IMR-90 (cell line): ENCODE measurements at regions not wholly inside any gene's neighbourhood (a gene's known extent, or its start where the extent isn't known, plus 50 kb on each side); places are given as distances from the start of the nearest gene placed in this dataset.

ENCODE experiments used
- ATAC-seq: fragments of 200-7000 bp; cut with Tn5 transposase; 2 replicates; pipeline ENCODE4 v1.9.1; 2020; ENCODE audit warnings: low read depth, mild to moderate bottlenecking, moderate library complexity
- BruUV-seq: library from RNA; stranded (reverse); fragments of 400-500 nt; replicated peaks from 2 replicates; lab custom pipeline; 2021; lab: Mats Ljungman, UMichigan
- CTCF ChIA-PET: fragments of 300-600 bp; formaldehyde crosslinking; extraction: SDS; loops from one replicate; lab custom pipeline; 2021; ENCODE audit warnings: antibody characterized with exemption; lab: Yijun Ruan, JAX
- POLR2A ChIA-PET: fragments of 300-600 bp; sonication (Branson Sonifier 250); formaldehyde crosslinking; loops from one replicate; lab custom pipeline; 2022; ENCODE audit warnings: antibody characterized with exemption; ENCODE audit not compliant: unreplicated experiment; lab: Charles Lee
- DNase-seq: peaks from one replicate; pipeline ENCODE4 v3.0.0; 2013
- H2AFZ ChIP-seq: replicated peaks from 2 replicates; pipeline ENCODE3; 2013; ENCODE audit warnings: low read length, mild to moderate bottlenecking; ENCODE audit not compliant: poor library complexity
- H2AK5ac ChIP-seq: 2 replicates; pipeline ENCODE4 v1.6.1; 2013; ENCODE audit warnings: low read depth, low read length, inconsistent platforms
- H2AK9ac ChIP-seq: replicated peaks from 2 replicates; pipeline ENCODE3; 2013; ENCODE audit warnings: mild to moderate bottlenecking, low read depth, low read length, moderate library complexity; ENCODE audit not compliant: poor library complexity
- H2BK120ac ChIP-seq: 2 replicates; pipeline ENCODE4 v1.6.1; 2013; ENCODE audit warnings: low read depth, low read length, inconsistent platforms
- H2BK15ac ChIP-seq: 3 replicates; pipeline ENCODE4 v1.6.1; 2013; ENCODE audit warnings: low read depth, low read length, inconsistent platforms
- H2BK20ac ChIP-seq: 2 replicates; pipeline ENCODE4 v1.6.1; 2013; ENCODE audit warnings: low read depth, mild to moderate bottlenecking, inconsistent platforms, low read length, moderate library complexity
- H2BK5ac ChIP-seq: 2 replicates; pipeline ENCODE4 v1.6.1; 2013; ENCODE audit warnings: mild to moderate bottlenecking, low read depth, low read length, inconsistent platforms; ENCODE audit not compliant: poor library complexity, severe bottlenecking
- H3K14ac ChIP-seq: replicated peaks from 2 replicates; pipeline ENCODE4 v1.6.1; 2013; ENCODE audit warnings: low read depth, low read length, inconsistent platforms
- H3K18ac ChIP-seq: 2 replicates; pipeline ENCODE4 v1.6.1; 2013; ENCODE audit warnings: low read depth, low read length, control low read depth
- H3K23ac ChIP-seq: 2 replicates; pipeline ENCODE4 v1.6.1; 2013; ENCODE audit warnings: low read depth, low read length, inconsistent platforms
- H3K27ac ChIP-seq: 2 replicates; pipeline ENCODE4 v1.5.1; 2013; ENCODE audit warnings: mild to moderate bottlenecking, control low read depth, low read length; ENCODE audit not compliant: insufficient read depth
- H3K27me3 ChIP-seq: 2 replicates; pipeline ENCODE4 v1.6.1; 2013; ENCODE audit warnings: low read length; ENCODE audit not compliant: control insufficient read depth, insufficient read depth
- H3K36me3 ChIP-seq: 2 replicates; pipeline ENCODE4 v1.6.1; 2013; ENCODE audit warnings: low read length, mixed read lengths; ENCODE audit not compliant: control insufficient read depth, insufficient read depth
- H3K4ac ChIP-seq: 2 replicates; pipeline ENCODE4 v1.6.1; 2013; ENCODE audit warnings: low read depth, low read length, inconsistent platforms
- H3K4me1 ChIP-seq: 2 replicates; pipeline ENCODE4 v1.6.1; 2013; ENCODE audit warnings: low read length, mixed read lengths; ENCODE audit not compliant: control insufficient read depth, insufficient read depth
- H3K4me2 ChIP-seq: 2 replicates; pipeline ENCODE4 v1.6.1; 2013; ENCODE audit warnings: low read depth, mild to moderate bottlenecking, control low read depth, low read length, moderate library complexity
- H3K4me3 ChIP-seq: 2 replicates; pipeline ENCODE4 v1.5.1; 2013; ENCODE audit warnings: low read depth, mild to moderate bottlenecking, control low read depth, low read length, moderate library complexity; ENCODE audit not compliant: insufficient read depth
- H3K56ac ChIP-seq: 2 replicates; pipeline ENCODE4 v1.6.1; 2013; ENCODE audit warnings: low read length, inconsistent platforms; ENCODE audit not compliant: insufficient read depth; ENCODE audit errors: extremely low read depth
- H3K79me1 ChIP-seq, 2 experiments: 2 replicates each; pipeline ENCODE4 v1.6.1; 2013; ENCODE audit warnings: low read length in 2 of 2, inconsistent platforms in 1 of 2, low read depth in 1 of 2
- H3K9ac ChIP-seq: 2 replicates; pipeline ENCODE4 v1.6.1; 2013; ENCODE audit warnings: low read depth, low read length, control low read depth
- H3K9me1 ChIP-seq: 2 replicates; pipeline ENCODE4 v1.6.1; 2013; ENCODE audit warnings: low read length, inconsistent platforms; ENCODE audit not compliant: insufficient read depth
- H3K9me3 ChIP-seq: 2 replicates; pipeline ENCODE4 v1.6.1; 2013; ENCODE audit warnings: low read length; ENCODE audit not compliant: control insufficient read depth, insufficient read depth
- H4K20me1 ChIP-seq: 2 replicates; pipeline ENCODE4 v1.6.1; 2013; ENCODE audit warnings: low read length, inconsistent platforms; ENCODE audit not compliant: insufficient read depth
- H4K5ac ChIP-seq: 2 replicates; pipeline ENCODE4 v1.6.1; 2013; ENCODE audit warnings: mild to moderate bottlenecking, low read depth, low read length, control low read depth
- H4K8ac ChIP-seq, 2 experiments: 2 replicates each; pipeline ENCODE4 v1.6.1; 2013; ENCODE audit warnings: low read depth in 2 of 2, low read length in 2 of 2, control low read depth in 1 of 2, inconsistent platforms in 1 of 2
- H4K91ac ChIP-seq: 2 replicates; pipeline ENCODE4 v1.6.1; 2013; ENCODE audit warnings: low read depth, low read length, inconsistent platforms; ENCODE audit not compliant: insufficient read depth
- BHLHE40 ChIP-seq: fragments of 150-350 bp; IDR thresholded peaks from 2 replicates; pipeline ENCODE4 v1.6.1; 2016; ENCODE audit warnings: mild to moderate bottlenecking, low read depth, low read length
- CEBPB ChIP-seq: IDR thresholded peaks from 2 replicates; pipeline ENCODE4 v1.6.1; 2012; ENCODE audit warnings: low read depth, low read length, improper control_type of control experiment
- CHD1 ChIP-seq: IDR thresholded peaks from 2 replicates; pipeline ENCODE4 v1.6.1; 2012; ENCODE audit warnings: low read depth, low read length, improper control_type of control experiment
- FOS ChIP-seq: fragments of 150-350 bp; IDR thresholded peaks from 2 replicates; pipeline ENCODE4 v1.6.1; 2016; ENCODE audit warnings: low read depth, low read length
- MAFK ChIP-seq: IDR thresholded peaks from 2 replicates; pipeline ENCODE4 v1.6.1; 2012; ENCODE audit warnings: low read depth, low read length, improper control_type of control experiment
- MXI1 ChIP-seq: IDR thresholded peaks from 2 replicates; pipeline ENCODE4 v1.6.1; 2012; ENCODE audit warnings: low read depth, mild to moderate bottlenecking, low read length, moderate library complexity, borderline replicate concordance
- NFE2L2 ChIP-seq: fragments of 150-350 bp; IDR thresholded peaks from 2 replicates; pipeline ENCODE4 v1.6.1; 2016; ENCODE audit warnings: low read depth, mild to moderate bottlenecking, low read length
- POLR2A ChIP-seq: IDR thresholded peaks from 2 replicates; pipeline ENCODE4 v1.6.1; 2012; ENCODE audit warnings: mild to moderate bottlenecking, low read depth, low read length
- RAD21 ChIP-seq: IDR thresholded peaks from 2 replicates; pipeline ENCODE4 v1.6.1; 2012; ENCODE audit warnings: low read length, improper control_type of control experiment
- RCOR1 ChIP-seq: IDR thresholded peaks from 2 replicates; pipeline ENCODE4 v1.6.1; 2012; ENCODE audit warnings: mild to moderate bottlenecking, low read length, improper control_type of control experiment; ENCODE audit not compliant: insufficient replicate concordance
- RFX5 ChIP-seq: IDR thresholded peaks from 2 replicates; pipeline ENCODE4 v1.8.0; 2012; ENCODE audit warnings: low read depth, mild to moderate bottlenecking, low read length, moderate library complexity
- WGBS, 2 experiments: methylation state at CpG; one replicate each; pipeline versions ENCODE4 v1.1.5 to v1.1.7; 2013; ENCODE audit warnings: missing lambda C conversion rate in 2 of 2; ENCODE audit not compliant: insufficient read length in 1 of 2; ENCODE audit errors: extremely low coverage in 2 of 2; 5-methylcytosine and 5-hydroxymethylcytosine counted together
- dilution Hi-C: fragments of 300-500 bp; cut with HindIII; formaldehyde crosslinking; loops from one replicate; pipeline ENCODE4 v1.14.3; 2018; ENCODE audit warnings: low sequenced_read_pairs; ENCODE audit not compliant: unreplicated experiment
- in situ Hi-C: fragments of 300-500 bp; cut with MboI; formaldehyde crosslinking; loops from 3 replicates; pipeline ENCODE4 v1.14.3; 2019; ENCODE audit warnings: low sequenced_read_pairs, inconsistent platforms, mixed read lengths
- intact Hi-C: fragments of 100-400 bp; cut with micrococcal nuclease; formaldehyde crosslinking; loops from 2 replicates; pipeline ENCODE4 v1.10.0; 2022
- TF ChIP-seq, protein P1 (sequence below): fragments of 150-350 bp; IDR thresholded peaks from 2 replicates; pipeline ENCODE4 v1.6.1; 2016; ENCODE audit warnings: low read depth, mild to moderate bottlenecking, low read length, moderate library complexity, borderline replicate concordance

DNA sequence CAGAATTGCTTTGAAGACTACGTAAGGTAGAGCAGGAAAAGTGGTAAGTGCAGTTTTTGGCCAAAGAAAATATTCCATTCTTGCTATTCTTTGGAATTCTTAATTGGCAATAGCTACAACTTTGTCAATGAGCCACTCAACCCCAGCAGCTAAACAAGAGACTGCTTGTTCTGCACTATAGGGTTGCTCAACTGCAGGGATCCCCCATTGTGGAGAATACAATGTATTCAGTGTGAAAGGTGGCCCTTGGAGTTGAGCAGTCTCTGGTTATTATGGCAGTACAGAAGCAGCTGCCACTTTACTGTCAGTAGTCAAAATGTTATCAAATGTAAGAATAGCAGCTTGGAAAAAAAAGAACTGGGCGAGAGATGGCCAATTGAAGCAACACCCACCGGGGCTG lies 808.7 kb downstream of the CENPC start:
- no peak overlapping the region for H4K91ac ChIP-seq
- no peak overlapping the region for H3K4me2 ChIP-seq
- TF ChIP-seq MAFK (no peak), CEBPB (no peak), RCOR1 (no peak), MXI1 (no peak), RFX5 (no peak), POLR2A (no peak), NFE2L2 (no peak), CHD1 (no peak), BHLHE40 (no peak), FOS (no peak), RAD21 (no peak)
- TF ChIP-seq, protein P1, sequence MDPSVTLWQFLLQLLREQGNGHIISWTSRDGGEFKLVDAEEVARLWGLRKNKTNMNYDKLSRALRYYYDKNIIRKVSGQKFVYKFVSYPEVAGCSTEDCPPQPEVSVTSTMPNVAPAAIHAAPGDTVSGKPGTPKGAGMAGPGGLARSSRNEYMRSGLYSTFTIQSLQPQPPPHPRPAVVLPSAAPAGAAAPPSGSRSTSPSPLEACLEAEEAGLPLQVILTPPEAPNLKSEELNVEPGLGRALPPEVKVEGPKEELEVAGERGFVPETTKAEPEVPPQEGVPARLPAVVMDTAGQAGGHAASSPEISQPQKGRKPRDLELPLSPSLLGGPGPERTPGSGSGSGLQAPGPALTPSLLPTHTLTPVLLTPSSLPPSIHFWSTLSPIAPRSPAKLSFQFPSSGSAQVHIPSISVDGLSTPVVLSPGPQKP = no peak
- H2BK120ac ChIP-seq = no peak overlapping the region
- no peaks in the 10 kb centered on the region for H3K79me1 ChIP-seq
- H2BK15ac ChIP-seq = no peak overlapping the region
- ATAC-seq (no peak), DNase-seq (no peak)
- H3K27me3 ChIP-seq = no peaks in the 10 kb centered on the region
- no peaks in the 10 kb centered on the region for H3K9me1 ChIP-seq
- H2BK20ac ChIP-seq = no peak overlapping the region
- no peaks in the 10 kb centered on the region for H3K4me1 ChIP-seq
- no peaks in the 10 kb centered on the region for H3K36me3 ChIP-seq
- H2AK9ac ChIP-seq = no peak overlapping the region
- H3K4me3 ChIP-seq = no peak overlapping the region
- H4K5ac ChIP-seq = no peak overlapping the region
- no peak overlapping the region for H4K8ac ChIP-seq
- H3K9me3 ChIP-seq = no peaks in the 10 kb centered on the region
- no peak overlapping the region for H2AFZ ChIP-seq
- H2AK5ac ChIP-seq = no peak overlapping the region
- BruUV-seq = no TSS peak
- in situ Hi-C loops (no loop called here), dilution Hi-C loops (no loop called here), intact Hi-C loops (no loop called here)
- H3K14ac ChIP-seq = no peak overlapping the region
- no peak overlapping the region for H3K27ac ChIP-seq
- H3K18ac ChIP-seq = no peak overlapping the region
- no peak overlapping the region for H3K23ac ChIP-seq
- no peak overlapping the region for H2BK5ac ChIP-seq
- no peak overlapping the region for H3K4ac ChIP-seq
- H3K56ac ChIP-seq = no peak overlapping the region
- CTCF ChIA-PET = no interaction called here
- no CpG with 5 or more reads among the region's 3 CpGs for WGBS, 2 experiments
- POLR2A ChIA-PET = no interaction called here
- no peaks in the 10 kb centered on the region for H4K20me1 ChIP-seq
- no peak overlapping the region for H3K9ac ChIP-seq
